Epithelial cell of prostate (primary cell): ENCODE measurements at regions not wholly inside any gene's neighbourhood (a gene's known extent, or its start where the extent isn't known, plus 50 kb on each side); places are given as distances from the start of the nearest gene placed in this dataset.
"Not testable (repeated sequence)": the region's sequence is repeated elsewhere in the genome, so short reads cannot be mapped to it uniquely, and the experiment has no call there.

Source experiments
- DNase-seq: peaks from one replicate; pipeline ENCODE4 v3.0.0-alpha.2; 2011; ENCODE audit warnings: low read depth, low spot score
- H3K27ac ChIP-seq: fragments of 450-650 bp; 2 replicates; pipeline ENCODE4 v1.5.1; 2017; ENCODE audit warnings: mild to moderate bottlenecking

DNA sequence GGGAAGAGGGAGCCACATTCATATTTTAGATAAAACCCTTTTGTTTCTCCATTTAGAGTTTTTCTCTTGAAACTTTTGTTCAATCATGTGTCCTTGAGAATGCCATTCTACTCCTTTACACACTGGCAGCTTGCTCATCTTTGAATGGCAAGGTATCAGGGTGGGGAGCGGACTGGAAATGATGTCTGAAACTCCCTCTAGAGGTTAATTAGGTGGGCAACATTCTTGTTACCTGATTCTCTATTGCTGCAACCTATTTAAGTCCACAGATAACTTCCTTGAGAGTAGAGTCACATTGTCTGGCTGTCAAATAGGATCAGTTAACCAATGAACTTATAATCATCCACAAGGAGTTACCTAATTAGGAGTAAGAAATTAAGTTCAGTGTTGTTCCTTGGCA, 533.6 kb upstream of the API5 start:
- H3K27ac ChIP-seq = no peak overlapping the region
- DNase-seq = no peak

DNA sequence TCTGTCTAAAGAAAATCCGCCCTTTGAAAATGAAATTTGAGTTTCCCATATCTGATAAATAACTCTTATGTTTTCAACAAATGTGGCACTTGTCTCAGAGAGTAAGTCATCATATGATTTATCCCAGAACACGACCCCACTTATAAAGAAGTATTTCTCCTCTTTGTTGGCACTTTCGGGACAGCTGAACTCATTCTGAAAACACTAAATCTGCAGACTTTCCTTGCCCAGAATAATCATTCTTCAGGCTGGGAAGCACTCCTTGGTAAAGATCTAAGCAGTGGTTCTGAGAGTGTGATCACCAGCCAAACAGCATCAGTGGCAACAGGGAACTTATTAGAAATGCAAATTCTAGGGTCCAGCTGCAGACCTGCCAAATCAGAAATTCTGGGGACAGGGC, 532.2 kb upstream of the API5 start:
- no peak overlapping the region for H3K27ac ChIP-seq
- no peak for DNase-seq

DNA sequence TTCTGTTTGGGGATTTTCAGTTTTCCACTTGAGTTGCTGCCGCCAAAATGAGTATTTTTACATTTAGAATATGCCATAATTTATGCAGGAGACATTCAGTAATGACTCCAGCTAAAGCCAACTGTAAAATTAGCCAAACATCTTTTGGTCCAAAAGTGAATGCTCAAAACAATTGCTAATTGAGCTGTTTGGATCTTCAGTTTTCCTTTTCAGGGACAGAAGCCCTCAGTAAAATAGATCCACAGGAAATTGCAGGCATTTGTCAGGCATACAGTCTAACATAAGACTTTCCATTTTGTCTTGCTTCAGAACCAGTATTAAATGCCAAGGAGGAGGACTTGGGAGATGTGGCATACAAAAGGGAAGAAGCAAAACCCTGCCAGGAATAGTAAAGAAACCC, 524.8 kb upstream of the API5 start:
- no peak for DNase-seq
- H3K27ac ChIP-seq = no peak overlapping the region

DNA sequence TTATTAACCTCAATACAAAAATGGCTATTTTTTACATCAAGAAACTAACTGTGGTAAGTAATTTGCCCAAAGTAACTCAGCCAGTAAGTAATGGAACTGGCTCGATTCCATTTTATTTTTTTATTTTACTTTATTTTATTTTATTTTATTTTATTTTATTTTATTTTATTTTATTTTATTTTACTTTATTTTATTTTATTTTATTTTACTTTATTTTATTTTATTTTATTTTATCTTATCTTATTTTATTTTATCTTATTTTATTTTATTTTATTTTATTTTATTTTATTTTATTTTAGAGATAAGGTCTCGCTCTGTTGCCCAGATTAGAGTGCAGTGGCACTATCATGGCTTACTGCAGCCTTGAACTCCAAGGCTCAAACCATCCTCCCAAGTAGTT, 516.3 kb upstream of the API5 start:
- H3K27ac ChIP-seq, DNase-seq: not testable (repeated sequence)

DNA sequence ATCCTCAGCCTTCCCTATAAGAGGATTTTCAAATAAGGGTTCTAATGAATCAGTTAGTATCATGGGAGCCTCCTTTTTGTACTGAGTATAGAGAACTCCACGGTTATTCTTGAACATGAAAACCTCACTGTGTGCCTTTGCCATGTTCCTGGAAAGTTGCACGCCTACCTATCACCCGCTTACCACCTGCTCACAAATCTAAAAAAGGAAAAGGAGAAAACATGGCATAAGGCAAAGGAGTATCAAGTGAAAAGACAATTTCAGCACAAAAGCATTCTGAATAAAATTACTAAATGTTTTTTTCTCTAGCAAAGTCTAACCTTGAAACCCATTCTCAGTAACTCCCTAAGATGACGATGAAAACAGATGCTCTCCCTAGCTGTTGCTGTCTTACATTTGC, 511.8 kb upstream of the API5 start:
- no peak overlapping the region for H3K27ac ChIP-seq
- no peak for DNase-seq

DNA sequence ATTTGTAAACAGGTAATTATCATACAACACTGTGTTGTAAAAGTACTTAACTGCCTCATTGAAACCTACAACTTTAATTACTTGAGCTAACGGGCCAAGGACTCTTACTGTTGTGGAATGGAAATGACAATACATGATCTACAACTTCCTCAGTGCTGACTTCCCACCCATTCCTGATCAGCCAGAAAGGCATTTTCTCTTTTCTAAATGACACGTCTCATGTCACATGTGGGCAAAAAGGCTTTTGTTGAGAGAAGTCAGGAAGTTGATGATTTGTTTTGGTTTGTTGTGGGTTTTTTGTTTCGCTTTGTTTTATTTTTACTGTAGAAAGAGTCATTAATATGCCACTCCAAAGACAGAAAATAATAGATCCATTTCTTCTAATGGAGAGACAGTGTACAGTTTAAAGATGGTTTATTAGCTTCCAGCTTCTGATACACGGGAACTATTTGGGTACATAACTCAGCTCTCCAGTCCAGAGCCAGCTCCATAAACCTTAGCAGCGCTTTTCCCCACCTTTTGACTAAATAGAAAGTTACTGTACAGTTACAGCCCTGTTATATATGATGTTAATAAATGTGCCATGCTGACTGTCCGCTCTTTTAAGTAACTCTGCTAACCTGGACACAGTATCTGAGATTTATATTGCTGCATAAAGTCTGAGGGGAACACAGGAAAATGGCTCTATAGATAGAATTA, 509.4 kb upstream of the API5 start:
- DNase-seq = no peak
- no peak overlapping the region for H3K27ac ChIP-seq

DNA sequence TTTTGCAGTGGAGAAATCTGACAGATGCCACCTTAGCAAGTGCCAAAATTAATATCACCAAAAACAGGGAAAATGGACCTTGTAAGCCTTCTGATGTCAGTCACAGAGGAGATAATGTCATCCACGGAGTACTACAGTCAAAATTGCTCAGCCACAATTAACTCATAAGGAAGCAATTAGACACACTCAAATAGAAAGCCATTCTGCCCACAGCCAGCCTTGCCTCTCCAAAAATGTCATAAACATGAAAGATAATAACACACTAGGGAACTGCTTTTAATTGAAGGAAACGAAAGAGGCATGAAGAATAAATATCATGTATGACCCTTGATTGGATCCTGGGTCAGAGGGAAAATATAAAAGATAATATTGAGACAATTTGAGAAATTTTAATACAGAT, 505.6 kb upstream of the API5 start:
- no peak overlapping the region for H3K27ac ChIP-seq
- no peak for DNase-seq

DNA sequence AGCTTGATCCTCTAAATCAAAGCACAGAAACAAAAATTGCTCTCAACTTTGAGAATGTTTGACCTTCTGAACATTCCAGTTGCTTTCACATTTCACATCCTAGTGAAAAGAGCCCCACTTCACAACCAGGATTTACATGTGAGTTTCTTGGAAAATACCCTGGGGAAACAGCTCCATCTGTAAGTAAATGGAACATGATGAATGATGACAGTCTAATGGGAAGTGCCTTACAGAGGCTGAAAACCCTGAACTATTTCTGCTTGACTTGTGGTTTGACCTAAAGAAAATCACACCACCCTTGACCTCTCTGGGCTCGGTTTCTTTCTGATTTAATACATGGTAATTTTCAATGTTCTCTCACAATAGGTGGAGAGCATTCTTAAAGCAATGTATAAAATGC, 499.4 kb upstream of the API5 start:
- DNase-seq = no peak
- H3K27ac ChIP-seq = no peak overlapping the region

DNA sequence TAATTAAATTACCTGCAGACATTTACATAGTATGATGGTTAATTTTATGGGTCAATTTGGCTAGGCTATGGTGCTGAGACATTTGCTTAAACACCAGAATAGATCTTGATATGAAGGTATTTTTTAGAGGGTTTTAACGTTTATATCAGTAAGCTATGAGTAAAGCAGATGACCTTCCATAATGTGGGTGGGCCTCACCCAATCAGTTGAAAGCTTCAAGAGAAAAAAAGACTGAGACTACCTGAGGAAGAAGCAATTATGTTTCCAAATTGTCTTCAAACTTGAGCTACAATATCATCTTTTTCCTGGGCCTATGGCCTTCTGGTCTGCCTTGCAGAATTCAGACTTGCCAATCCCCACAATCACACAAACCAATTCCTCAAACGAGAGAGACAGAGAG, 498.8 kb upstream of the API5 start:
- DNase-seq = no peak
- H3K27ac ChIP-seq = no peak overlapping the region

DNA sequence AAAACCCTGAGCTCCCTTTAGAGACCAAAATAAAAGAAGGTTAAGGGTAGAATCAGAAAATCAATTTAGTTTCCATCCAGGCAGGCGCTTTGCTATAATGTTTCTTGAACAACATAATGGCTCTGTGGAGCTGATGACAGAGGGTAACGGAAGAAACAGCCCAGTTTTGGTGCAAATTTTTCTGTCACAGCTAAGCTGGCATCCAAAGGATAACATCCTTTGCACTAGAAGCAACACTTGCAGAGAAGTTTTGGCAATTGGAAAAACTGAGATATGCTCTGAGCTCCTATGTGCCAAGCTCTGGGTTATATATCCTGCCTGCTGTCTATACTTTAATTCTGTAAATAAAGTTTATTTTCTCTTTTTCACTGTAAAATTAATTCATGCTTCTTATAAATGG, 495.3 kb upstream of the API5 start:
- no peak for DNase-seq
- no peak overlapping the region for H3K27ac ChIP-seq

DNA sequence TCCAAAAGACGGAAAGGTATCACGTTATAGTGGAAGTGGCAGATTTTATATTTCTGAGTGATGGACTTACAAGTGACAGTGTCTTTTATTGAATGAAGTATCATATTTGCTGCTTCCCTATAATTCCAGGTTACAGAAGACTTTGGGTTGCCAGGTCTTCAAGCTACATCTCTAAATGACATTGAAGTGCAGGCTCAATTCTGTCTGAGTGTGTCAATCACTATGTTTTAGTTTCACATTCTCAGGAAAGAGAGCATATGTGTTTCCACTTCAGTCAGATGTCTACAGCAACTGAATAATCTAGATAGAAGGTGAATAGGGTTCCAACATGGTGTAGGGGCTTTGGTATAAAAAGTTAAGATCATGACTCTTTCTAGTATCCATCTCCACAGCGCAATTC, 492.7 kb upstream of the API5 start:
- DNase-seq = no peak
- no peak overlapping the region for H3K27ac ChIP-seq

DNA sequence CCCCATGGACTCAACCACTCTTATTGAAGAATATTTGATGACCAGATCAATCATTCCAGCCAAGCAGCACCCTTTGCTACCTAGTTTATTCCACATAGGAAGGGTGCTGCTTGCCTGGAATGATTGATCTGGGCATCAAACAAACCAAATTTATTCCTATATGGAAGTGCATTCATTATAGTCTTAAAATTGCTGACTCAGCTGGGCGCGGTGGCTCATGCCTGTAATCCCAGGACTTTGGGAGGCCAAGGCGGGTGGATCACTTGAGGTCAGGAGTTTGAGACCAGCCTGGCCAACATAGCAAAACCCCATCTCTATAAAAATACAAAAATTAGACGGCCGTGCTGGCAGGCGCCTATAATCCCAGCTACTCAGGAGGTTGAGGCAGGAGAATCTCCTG, 489.6 kb upstream of the API5 start:
- DNase-seq, H3K27ac ChIP-seq: not testable (repeated sequence)

DNA sequence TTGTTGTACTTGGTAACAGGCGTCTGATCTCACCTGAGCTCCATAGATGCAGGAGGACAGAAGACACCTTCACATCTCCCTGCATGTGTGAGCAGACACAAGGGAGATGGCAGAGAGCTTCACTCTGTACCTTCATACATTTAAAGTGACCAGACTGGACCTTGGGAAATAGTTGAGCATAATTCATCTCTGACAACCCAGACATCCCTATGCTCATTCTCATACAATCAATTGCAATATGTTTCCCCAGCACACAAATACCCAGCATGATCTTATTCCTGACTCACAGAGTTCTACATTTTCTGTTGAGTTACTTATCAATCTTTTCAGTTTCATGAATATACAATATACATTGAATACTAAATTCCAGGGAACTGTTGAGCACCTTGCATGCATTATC, 488.2 kb upstream of the API5 start:
- DNase-seq = no peak
- H3K27ac ChIP-seq = no peak overlapping the region

DNA sequence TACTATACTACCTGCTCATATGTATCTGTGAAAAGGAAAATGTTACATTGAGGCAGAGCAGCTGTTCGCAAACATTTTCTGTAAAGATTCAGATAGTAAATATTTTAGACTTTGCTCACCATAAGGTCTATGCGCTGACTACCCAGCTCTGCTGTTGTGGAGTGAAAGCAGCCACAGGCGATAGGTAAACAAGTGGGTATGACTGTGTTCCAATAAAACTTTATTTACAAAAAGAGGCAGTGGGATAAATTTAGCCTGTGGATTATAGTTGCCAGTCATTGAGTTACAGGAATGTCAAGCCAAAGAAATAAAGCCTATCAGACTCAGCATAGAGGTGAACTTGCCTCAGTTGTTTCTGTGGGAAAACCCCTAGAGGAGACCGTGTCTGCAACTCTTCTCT, 487.7 kb upstream of the API5 start:
- no peak for DNase-seq
- no peak overlapping the region for H3K27ac ChIP-seq

DNA sequence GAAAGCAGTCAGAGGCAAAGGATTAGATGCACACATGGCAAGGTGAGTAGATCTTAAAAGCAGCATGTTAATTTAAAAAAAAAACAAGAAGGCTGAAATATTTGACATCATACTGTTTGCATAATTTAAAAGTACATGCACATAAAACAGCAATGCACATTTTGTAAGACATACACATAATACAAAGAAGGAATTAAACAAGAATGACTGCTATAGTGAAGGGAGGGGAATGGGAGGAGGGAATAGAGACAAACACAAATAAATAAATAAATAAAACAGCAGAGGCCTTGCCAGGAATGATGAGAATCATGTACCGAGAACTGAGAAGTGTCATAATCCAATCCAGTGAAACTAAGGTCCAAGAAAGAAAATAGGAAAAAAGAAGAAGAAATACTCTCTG, 486.2 kb upstream of the API5 start:
- DNase-seq = no peak
- H3K27ac ChIP-seq = no peak overlapping the region

DNA sequence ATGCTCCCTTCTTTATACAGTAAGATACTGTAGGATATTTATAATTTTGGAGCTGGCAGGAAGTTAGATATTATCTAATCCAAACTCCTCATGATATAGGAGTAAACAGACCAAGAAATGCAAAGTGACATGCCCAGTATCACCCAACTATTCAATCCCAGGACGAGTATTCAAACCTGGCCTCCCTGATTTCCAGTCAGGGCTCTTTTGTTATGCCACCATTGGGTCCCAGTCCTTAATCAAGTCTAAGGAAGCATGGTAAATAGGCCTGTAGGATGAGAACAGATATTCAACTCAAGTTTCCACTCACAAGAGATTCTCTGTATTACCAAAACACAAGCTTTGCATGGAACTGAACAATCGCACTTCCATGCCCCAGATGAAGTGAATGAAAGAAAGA, 484.0 kb upstream of the API5 start:
- H3K27ac ChIP-seq = no peak overlapping the region
- no peak for DNase-seq

DNA sequence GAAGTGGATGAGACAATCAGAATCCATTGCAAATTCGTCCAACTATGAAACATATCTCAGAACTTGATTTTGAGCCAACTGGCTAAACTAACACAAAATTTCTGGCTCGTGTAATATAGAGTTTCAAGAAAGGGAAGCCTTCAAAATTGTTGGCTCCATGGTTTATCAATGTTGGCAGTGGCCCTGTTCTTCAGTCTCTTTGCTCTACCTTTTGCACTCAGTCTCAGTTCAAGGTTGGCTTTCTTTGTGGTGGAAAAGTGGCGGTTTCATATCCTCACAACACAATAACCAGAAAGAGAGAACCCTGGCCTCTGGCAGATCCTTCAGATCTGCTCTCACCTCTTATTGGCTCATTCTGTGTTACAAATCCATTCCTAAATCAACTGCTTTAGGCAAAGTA, 473.8 kb upstream of the API5 start:
- no peak for DNase-seq
- H3K27ac ChIP-seq = no peak overlapping the region

DNA sequence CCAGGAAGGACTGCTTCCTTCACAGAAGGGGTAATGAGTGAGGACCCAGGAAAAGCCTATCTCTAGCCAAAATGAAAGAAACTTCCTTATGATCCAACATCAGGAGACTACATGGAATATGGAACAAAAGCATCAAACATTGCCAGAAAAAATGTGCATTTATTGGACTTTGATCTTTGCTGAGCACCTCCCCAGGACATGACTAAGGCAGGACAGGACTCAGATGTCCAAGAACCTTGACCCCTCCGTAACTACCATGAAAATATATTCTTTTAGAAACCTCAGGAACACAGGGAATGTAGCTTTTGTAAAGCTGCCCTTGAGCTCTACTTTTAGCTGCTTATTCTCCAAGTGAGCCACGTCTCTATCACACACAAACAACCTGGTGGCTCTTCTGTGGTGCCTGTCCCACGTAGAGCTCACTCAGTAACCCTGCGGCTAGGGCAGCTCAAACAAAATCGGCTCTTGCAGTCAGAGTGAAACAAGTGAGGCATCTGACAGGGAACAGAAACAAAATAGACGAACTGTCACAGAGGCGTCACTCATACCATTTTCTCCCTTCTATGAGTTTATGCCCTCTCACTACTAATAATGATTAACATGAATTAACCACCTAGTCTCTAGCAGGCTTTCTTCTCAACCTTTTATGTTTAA, 471.5 kb upstream of the API5 start:
- H3K27ac ChIP-seq = no peak overlapping the region
- DNase-seq = no peak

DNA sequence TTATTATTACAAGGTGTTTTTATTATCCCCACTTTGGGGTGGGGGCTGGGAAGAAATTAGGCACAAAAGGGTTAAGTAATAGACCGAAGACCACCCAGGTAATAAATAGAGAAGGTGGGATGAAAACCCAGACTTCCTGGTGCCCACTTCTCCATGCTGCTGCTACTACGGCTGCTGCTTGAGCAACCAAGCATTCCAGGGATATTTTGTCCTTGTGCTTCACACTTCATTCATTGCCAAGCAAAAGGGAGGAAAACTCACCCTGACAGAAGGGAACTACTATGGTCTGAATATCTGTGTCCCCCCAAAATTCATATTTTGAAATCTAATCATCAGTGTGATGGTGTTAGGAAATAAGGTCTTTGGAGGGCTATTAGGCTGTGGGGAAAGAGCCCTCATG, 470.9 kb upstream of the API5 start:
- DNase-seq = no peak
- H3K27ac ChIP-seq = no peak overlapping the region

DNA sequence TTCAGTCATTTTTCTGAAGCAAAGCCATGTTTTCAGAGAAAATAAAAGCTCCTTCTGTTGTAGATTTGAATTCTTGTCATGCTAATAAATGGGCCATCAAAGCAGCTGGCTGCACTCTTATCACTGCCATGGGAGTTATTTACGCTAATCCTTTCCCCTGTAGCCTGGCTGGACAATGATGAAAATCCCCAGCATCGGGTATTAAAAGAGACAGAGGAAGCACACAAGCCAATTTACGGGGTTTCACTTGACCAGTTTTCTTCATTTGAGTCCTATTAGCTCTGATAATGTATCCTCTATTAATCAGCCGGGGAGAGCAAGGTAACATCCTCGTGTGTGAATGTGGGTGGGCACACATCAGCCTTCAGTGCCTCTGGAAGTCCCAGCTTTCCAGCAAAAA, 470.2 kb upstream of the API5 start:
- H3K27ac ChIP-seq = no peak overlapping the region
- no peak for DNase-seq

DNA sequence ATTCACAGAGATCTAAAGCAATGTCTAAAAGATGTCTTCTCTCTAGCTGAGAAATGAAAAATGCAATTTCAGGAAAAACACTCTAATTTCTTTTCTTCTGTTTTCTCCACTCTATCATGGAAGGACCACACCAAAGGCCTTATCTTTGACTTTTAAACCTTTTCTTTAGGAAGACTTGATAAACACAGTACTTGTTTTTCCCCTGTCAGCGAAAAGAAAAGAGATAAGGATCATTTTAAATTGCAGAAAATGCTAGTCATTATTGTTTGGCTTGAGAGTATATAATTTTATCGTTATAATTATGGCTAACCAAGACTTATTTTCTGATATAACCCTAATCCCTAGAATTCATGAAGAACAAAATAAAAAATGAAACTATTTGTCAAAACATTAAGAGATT, 462.4 kb upstream of the API5 start:
- H3K27ac ChIP-seq = no peak overlapping the region
- no peak for DNase-seq

DNA sequence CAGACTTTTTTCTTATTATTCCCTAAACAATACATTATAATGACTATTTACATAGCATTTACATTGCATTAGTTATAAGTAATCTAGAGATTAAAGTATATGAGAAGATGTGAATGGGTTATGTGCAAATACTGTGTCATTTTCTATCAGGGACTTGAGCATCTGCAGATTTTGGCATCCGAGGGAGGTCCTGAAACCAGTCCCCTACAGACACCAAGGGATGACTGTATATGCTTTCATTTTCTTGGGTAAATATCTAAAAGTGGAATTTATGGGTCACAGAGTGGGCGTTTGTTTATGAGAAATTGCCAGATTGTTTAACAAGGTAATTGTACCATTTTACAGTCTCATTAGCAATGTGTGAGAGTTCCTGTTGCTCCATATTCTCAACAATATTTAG, 454.5 kb upstream of the API5 start:
- no peak overlapping the region for H3K27ac ChIP-seq

More for the DNA sequence above, 454.5 kb upstream of the API5 start:
- no peak for DNase-seq
